GM04503 (cell line): ENCODE measurements at regions not wholly inside any gene's neighbourhood (a gene's known extent, or its start where the extent isn't known, plus 50 kb on each side); places are given as distances from the start of the nearest gene placed in this dataset.

Source experiments
- DNase-seq: peaks from one replicate; pipeline ENCODE4 v3.0.0-alpha.2; 2012; ENCODE audit warnings: low read depth

GRCh38 chr7:106482091-106482490 lies 178.9 kb downstream of the CCDC71L start:
- DNase-seq = no peak

GRCh38 chr7:106480616-106481031 lies 180.3 kb downstream of the CCDC71L start:
- DNase-seq = no peak

- no peak for DNase-seq
Measured at GRCh38 chr7:106480161-106480579, 180.8 kb downstream of the CCDC71L start.

- no peak for DNase-seq
Measured at GRCh38 chr7:106476751-106477150, 184.2 kb downstream of the CCDC71L start.

- DNase-seq = no peak
Measured at GRCh38 chr7:106472741-106473140, 188.0 kb upstream of the NAMPT start.

- no peak for DNase-seq
Measured at GRCh38 chr7:106471686-106472440, 187.1 kb upstream of the NAMPT start.

GRCh38 chr7:106471021-106471420 lies 186.2 kb upstream of the NAMPT start:
- no peak for DNase-seq

- no peak for DNase-seq
Measured at GRCh38 chr7:106466867-106467266, 182.1 kb upstream of the NAMPT start.

- DNase-seq = no peak
Measured at GRCh38 chr7:106465704-106466468, 181.1 kb upstream of the NAMPT start.

GRCh38 chr7:106464651-106465050 lies 179.9 kb upstream of the NAMPT start:
- DNase-seq = no peak

- no peak for DNase-seq
Measured at GRCh38 chr7:106463851-106464611, 179.2 kb upstream of the NAMPT start.

GRCh38 chr7:106462914-106463482 lies 178.2 kb upstream of the NAMPT start:
- no peak for DNase-seq

- DNase-seq = no peak
Measured at GRCh38 chr7:106462365-106462859, 177.6 kb upstream of the NAMPT start.

GRCh38 chr7:106460792-106461254 lies 176.0 kb upstream of the NAMPT start:
- DNase-seq = no peak

GRCh38 chr7:106459397-106460072 lies 174.8 kb upstream of the NAMPT start:
- DNase-seq = no peak

GRCh38 chr7:106457678-106458077 lies 172.9 kb upstream of the NAMPT start:
- DNase-seq = no peak

GRCh38 chr7:106456329-106456728 lies 171.5 kb upstream of the NAMPT start:
- DNase-seq = no peak

- DNase-seq = no peak
Measured at GRCh38 chr7:106452031-106452851, 167.5 kb upstream of the NAMPT start.

- DNase-seq = no peak
Measured at GRCh38 chr7:106451171-106451570, 166.4 kb upstream of the NAMPT start.

GRCh38 chr7:106450716-106451115 lies 165.9 kb upstream of the NAMPT start:
- DNase-seq = no peak
